ENCODE measurements at regions not wholly inside any gene's neighbourhood (a gene's known extent, or its start where the extent isn't known, plus 50 kb on each side); places are given as distances from the start of the nearest gene placed in this dataset.

DNA sequence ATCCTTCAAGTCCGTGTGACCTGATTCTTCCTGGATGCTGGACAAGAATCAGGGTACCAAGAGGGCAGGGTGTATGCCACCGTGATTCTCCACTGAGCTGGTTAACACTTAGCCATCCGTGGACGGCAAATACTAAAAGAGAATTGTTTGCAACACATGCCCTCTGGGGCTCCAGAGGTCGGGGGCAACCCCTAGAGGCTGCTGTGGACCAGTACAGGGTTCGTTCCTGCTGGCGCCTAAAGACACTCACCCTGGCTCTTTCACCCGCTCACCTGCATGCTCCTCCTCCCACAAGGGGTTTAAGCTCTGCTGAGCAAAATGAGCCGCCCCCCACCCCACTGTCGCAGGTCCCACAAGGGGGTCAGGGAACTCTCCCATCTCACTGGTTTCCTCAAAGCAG is 148.7 kb upstream of the ITGB1 start:
- TF ChIP-seq, protein P1, sequence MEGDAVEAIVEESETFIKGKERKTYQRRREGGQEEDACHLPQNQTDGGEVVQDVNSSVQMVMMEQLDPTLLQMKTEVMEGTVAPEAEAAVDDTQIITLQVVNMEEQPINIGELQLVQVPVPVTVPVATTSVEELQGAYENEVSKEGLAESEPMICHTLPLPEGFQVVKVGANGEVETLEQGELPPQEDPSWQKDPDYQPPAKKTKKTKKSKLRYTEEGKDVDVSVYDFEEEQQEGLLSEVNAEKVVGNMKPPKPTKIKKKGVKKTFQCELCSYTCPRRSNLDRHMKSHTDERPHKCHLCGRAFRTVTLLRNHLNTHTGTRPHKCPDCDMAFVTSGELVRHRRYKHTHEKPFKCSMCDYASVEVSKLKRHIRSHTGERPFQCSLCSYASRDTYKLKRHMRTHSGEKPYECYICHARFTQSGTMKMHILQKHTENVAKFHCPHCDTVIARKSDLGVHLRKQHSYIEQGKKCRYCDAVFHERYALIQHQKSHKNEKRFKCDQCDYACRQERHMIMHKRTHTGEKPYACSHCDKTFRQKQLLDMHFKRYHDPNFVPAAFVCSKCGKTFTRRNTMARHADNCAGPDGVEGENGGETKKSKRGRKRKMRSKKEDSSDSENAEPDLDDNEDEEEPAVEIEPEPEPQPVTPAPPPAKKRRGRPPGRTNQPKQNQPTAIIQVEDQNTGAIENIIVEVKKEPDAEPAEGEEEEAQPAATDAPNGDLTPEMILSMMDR (IDR thresholded peaks at IDR 0.05; ENCODE audit: extremely low read depth, insufficient read depth, missing control alignments), result no peak
- no peak for DNase-seq (ENCODE audit: low spot score)
- in situ Hi-C loops (cut with MboI; ENCODE audit: low pct_unique_long_range_greater_than_20kb, low sequenced_read_pairs, unreplicated experiment), result no loop called here

DNA sequence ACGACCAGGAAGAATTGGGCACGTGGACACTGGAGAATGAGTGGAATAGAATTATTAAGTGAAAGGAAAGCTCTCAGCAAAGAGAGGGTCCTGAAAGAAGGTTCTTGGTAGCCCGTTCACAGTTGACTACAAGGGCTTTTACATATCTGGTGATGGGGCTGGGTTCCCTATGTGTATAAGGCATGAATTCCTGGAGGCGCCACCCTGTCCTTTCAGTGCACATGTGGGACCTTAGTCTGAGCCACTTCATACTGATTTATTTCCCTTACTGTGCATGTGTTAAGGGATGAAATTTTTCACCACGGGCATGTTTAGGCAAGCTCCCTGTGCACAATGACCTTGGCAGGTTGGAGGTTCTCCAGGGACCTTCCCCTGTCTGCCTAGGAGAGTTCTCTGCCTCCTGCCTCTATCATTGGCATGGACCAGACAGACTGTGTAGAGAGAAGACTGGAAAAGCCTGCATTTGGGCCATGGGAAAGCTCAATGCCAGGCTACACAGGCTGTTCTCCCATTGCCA is 145.9 kb upstream of the ITGB1 start:
- TF ChIP-seq, protein P1 (IDR thresholded peaks at IDR 0.05; ENCODE audit: extremely low read depth, insufficient read depth, missing control alignments), result no peak
- DNase-seq (ENCODE audit: low spot score), result no peak
- in situ Hi-C loops (cut with MboI; ENCODE audit: low pct_unique_long_range_greater_than_20kb, low sequenced_read_pairs, unreplicated experiment), result no loop called here

DNA sequence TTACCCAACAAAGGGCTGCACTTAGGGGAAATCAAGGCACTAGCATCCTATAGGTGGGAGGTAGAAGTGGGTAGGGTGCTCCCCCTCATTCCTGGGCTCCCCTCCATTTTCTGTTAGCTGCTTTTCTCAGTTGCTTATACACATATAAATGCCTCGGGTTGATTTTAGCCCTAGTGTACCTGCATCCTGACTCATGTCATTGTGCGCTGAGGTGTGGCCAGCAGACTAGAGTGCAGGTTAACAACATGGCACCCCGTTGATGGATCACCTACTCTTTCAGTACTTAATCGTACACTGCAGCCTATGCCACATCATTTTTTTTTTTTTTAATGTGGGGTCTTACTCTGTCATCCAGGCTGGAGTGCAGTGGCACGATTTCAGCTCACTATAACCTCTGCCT is 144.0 kb upstream of the ITGB1 start:
- TF ChIP-seq, protein P1 (IDR thresholded peaks at IDR 0.05; ENCODE audit: extremely low read depth, insufficient read depth, missing control alignments), result no peak
- no peak for DNase-seq (ENCODE audit: low spot score)
- in situ Hi-C loops (cut with MboI; ENCODE audit: low pct_unique_long_range_greater_than_20kb, low sequenced_read_pairs, unreplicated experiment), result no loop called here

DNA sequence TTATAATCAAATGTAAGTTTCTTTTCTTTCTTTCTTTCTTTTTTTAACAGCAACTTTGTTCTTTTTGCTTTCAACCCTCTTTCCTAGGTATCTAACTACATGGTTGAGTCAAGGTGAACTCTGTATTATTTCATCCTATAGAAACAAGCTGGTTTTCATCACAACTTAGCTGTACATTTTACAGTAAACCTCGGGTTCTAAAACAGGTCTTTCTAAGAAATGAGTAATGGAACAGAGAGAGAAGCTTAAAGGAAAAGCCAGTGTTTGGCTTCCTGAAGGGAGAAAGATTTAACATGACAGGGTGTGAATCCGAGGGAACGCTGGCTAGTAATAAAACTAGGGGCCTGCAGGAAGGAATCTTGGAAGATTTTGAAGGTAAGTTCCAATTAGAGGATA is 143.4 kb upstream of the ITGB1 start:
- in situ Hi-C loops (cut with MboI; ENCODE audit: low pct_unique_long_range_greater_than_20kb, low sequenced_read_pairs, unreplicated experiment), result no loop called here
- TF ChIP-seq, protein P1 (IDR thresholded peaks at IDR 0.05; ENCODE audit: extremely low read depth, insufficient read depth, missing control alignments), result no peak
- no peak for DNase-seq (ENCODE audit: low spot score)

DNA sequence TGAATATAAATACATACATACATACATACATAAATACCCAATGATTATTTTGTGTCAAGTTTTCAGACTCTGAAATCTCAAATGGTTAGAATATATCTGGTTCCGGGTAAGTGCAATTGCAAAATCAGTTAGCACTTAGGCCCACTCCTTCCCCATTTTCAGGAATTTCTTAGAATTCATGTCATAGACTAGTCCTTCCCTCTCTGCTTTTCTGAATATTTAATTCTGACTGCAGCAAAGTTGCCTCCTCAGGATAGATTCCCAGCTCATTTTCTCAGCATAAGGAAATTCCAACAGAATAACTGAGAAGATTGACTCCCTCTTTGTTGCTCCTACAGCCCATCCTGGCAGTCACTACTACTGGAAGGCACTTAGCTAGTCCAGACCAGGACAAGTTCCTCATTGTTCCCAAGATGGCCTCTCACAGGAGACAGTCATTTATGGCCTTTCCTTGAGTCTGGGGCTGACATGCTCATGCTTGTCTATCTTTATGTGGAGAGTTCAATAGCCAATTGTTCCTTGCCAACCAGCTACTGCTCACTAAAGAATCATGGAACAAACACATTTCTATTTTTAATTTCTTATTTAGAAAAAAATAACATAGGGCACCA is 142.9 kb upstream of the ITGB1 start:
- TF ChIP-seq, protein P1 (IDR thresholded peaks at IDR 0.05; ENCODE audit: extremely low read depth, insufficient read depth, missing control alignments), result no peak
- in situ Hi-C loops (cut with MboI; ENCODE audit: low pct_unique_long_range_greater_than_20kb, low sequenced_read_pairs, unreplicated experiment), result no loop called here
- DNase-seq (ENCODE audit: low spot score), result no peak

DNA sequence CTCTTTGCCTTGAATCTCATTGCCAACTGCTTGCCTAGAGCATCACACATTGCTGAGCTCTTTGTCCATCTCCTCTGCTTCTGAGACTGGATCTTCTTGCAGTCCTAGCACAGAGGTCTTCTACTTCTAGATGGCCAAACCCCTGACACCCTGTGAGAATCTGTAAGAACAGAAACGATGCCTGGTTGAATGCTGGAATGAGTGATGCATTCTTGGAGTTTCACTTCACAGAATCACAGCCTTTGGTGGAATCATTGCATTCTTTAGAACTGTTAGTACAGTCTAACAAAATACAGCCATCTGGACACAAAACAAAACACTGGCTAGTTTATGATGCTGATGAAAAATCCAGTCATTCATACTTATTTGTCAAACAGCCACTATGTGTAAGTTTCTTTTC is 141.7 kb upstream of the ITGB1 start:
- TF ChIP-seq, protein P1 (IDR thresholded peaks at IDR 0.05; ENCODE audit: extremely low read depth, insufficient read depth, missing control alignments), result no peak
- DNase-seq (ENCODE audit: low spot score), result no peak
- in situ Hi-C loops (cut with MboI; ENCODE audit: low pct_unique_long_range_greater_than_20kb, low sequenced_read_pairs, unreplicated experiment), result no loop called here

All from GM13977 (cell line).